Tibial nerve (tissue), 4 donors: ENCODE measurements at regions not wholly inside any gene's neighbourhood (a gene's known extent, or its start where the extent isn't known, plus 50 kb on each side); places are given as distances from the start of the nearest gene placed in this dataset.

Source experiments
- DNase-seq, 2 donors: peaks; one replicate each; pipeline ENCODE4 v3.0.0-alpha.2; 2019; ENCODE audit warnings: low spot score in 2 of 2
- H3K27ac ChIP-seq, 4 donors: fragments of 200-600 bp; sonication (generic) in 3 of 4; one replicate each; pipeline ENCODE4 v1.5.1; 2017 to 2019; ENCODE audit warnings: mild to moderate bottlenecking in 1 of 4
- H3K27me3 ChIP-seq, 2 donors: fragments of 200-600 bp; sonication (generic) in 1 of 2; one replicate each; pipeline versions ENCODE4 v1.5.1 to v1.6.0; 2017 to 2019
- H3K36me3 ChIP-seq, 3 donors: fragments of 200-600 bp; sonication (generic); one replicate each; pipeline ENCODE4 v1.5.1; 2018 to 2019
- H3K4me1 ChIP-seq, 4 donors: fragments of 200-600 bp; sonication (generic) in 3 of 4; one replicate each; pipeline ENCODE4 v1.5.1; 2017 to 2019
- H3K4me3 ChIP-seq, 4 donors: fragments of 200-600 bp; sonication (generic) in 3 of 4; one replicate each; pipeline ENCODE4 v1.5.1; 2017 to 2019; ENCODE audit warnings: mild to moderate bottlenecking in 1 of 4, moderate library complexity in 1 of 4
- H3K9me3 ChIP-seq, 4 donors: fragments of 200-600 bp; sonication (generic) in 3 of 4; one replicate each; pipeline ENCODE4 v1.5.1; 2017 to 2019
- CTCF ChIP-seq, 5 experiments: fragments of 200-600 bp in 3 of 5; fragments of 450-650 bp in 2 of 5; sonication (generic) in 3 of 5; IDR thresholded peaks; one replicate each; pipeline ENCODE4 v1.5.1; 2016 to 2019; ENCODE audit warnings: antibody characterized with exemption in 5 of 5, mild to moderate bottlenecking in 3 of 5, moderate library complexity in 2 of 5
- EP300 ChIP-seq, 2 donors: sonication (generic); formaldehyde crosslinking; IDR thresholded peaks; one replicate each; pipeline ENCODE4 v1.6.1; 2017; ENCODE audit warnings: antibody characterized with exemption in 2 of 2, mild to moderate bottlenecking in 1 of 2
- POLR2A ChIP-seq, 2 donors: fragments of 450-650 bp; IDR thresholded peaks; one replicate each; pipeline ENCODE4 v1.6.1; 2017; ENCODE audit warnings: antibody characterized with exemption in 2 of 2, mild to moderate bottlenecking in 2 of 2, moderate library complexity in 2 of 2
- WGBS, 2 donors: methylation state at CpG; one replicate each; pipeline ENCODE4 v1.1.5; 2018; 5-methylcytosine and 5-hydroxymethylcytosine counted together

- WGBS, 2 donors, result 75 to 91% methylated on average over 1 of the region's 1 CpG
- no peaks in the 10 kb centered on the region for H3K36me3 ChIP-seq
- no peak for DNase-seq
These were observed 132.4 kb upstream of the ITGA6 start for GRCh38 chr2:172294983-172295382.

GRCh38 chr2:172295677-172296076 is 131.7 kb upstream of the ITGA6 start:
- WGBS, 2 donors, result 90 to 98% methylated on average over 4 of the region's 4 CpGs
- Histone ChIP-seq H3K9me3 (no peaks in the 10 kb centered on the region), H3K4me1 (peaks cover 0 to 23% (median 2%) of the 10 kb centered on the region in 4 donors), H3K36me3 (no peaks in the 10 kb centered on the region), H3K27ac (no peak overlapping the region), H3K4me3 (no peak overlapping the region), H3K27me3 (no peaks in the 10 kb centered on the region)
- DNase-seq, result no peak
- TF ChIP-seq EP300 (IDR thresholded peaks at IDR 0.05) (no peak), CTCF (IDR thresholded peaks at IDR 0.05) (no peak), POLR2A (IDR thresholded peaks at IDR 0.05) (no peak)

More at GRCh38 chr2:172294983-172295382, 132.4 kb upstream of the ITGA6 start:
- Histone ChIP-seq H3K4me1 (peaks cover 0 to 20% (median 2%) of the 10 kb centered on the region in 4 donors), H3K27ac (no peak overlapping the region), H3K9me3 (no peaks in the 10 kb centered on the region), H3K27me3 (no peaks in the 10 kb centered on the region), H3K4me3 (no peak overlapping the region)
- TF ChIP-seq EP300 (IDR thresholded peaks at IDR 0.05) (no peak), POLR2A (IDR thresholded peaks at IDR 0.05) (no peak), CTCF (IDR thresholded peaks at IDR 0.05) (no peak)

- Histone ChIP-seq H3K27me3 (no peaks in the 10 kb centered on the region), H3K27ac (no peak overlapping the region), H3K9me3 (no peaks in the 10 kb centered on the region), H3K4me1 (peaks cover 0 to 23% (median 2%) of the 10 kb centered on the region in 4 donors), H3K4me3 (no peak overlapping the region), H3K36me3 (no peaks in the 10 kb centered on the region)
- WGBS, 2 donors, result 88 to 89% methylated on average over 6 of the region's 6 CpGs
- no peak for TF ChIP-seq EP300 (IDR thresholded peaks at IDR 0.05)
- no peak for TF ChIP-seq CTCF (IDR thresholded peaks at IDR 0.05)
- TF ChIP-seq POLR2A (IDR thresholded peaks at IDR 0.05), result no peak
- no peak for DNase-seq
These were observed 130.9 kb upstream of the ITGA6 start for GRCh38 chr2:172296267-172297046.

GRCh38 chr2:172297531-172297930 is 129.9 kb upstream of the ITGA6 start:
- Histone ChIP-seq H3K27ac (no peak overlapping the region), H3K9me3 (no peaks in the 10 kb centered on the region)
- TF ChIP-seq CTCF (IDR thresholded peaks at IDR 0.05) (no peak), POLR2A (IDR thresholded peaks at IDR 0.05) (no peak), EP300 (IDR thresholded peaks at IDR 0.05) (no peak)

GRCh38 chr2:172297950-172298349 is 129.4 kb upstream of the ITGA6 start:
- H3K27ac ChIP-seq, result no peak overlapping the region
- H3K36me3 ChIP-seq, result no peaks in the 10 kb centered on the region
- no peak overlapping the region for H3K4me3 ChIP-seq
- DNase-seq, result no peak
- H3K4me1 ChIP-seq, result peaks cover 0 to 23% (median 2%) of the 10 kb centered on the region in 4 donors
- no peak for TF ChIP-seq EP300 (IDR thresholded peaks at IDR 0.05)
- no peak for TF ChIP-seq CTCF (IDR thresholded peaks at IDR 0.05)
- no peak for TF ChIP-seq POLR2A (IDR thresholded peaks at IDR 0.05)
- WGBS, 2 donors, result 64 to 89% methylated on average over 4 of the region's 4 CpGs
- no peaks in the 10 kb centered on the region for H3K27me3 ChIP-seq
- H3K9me3 ChIP-seq, result no peaks in the 10 kb centered on the region

More at GRCh38 chr2:172297531-172297930, 129.9 kb upstream of the ITGA6 start:
- Histone ChIP-seq H3K27me3 (no peaks in the 10 kb centered on the region), H3K4me1 (peaks cover 0 to 23% (median 2%) of the 10 kb centered on the region in 4 donors), H3K36me3 (no peaks in the 10 kb centered on the region), H3K4me3 (no peak overlapping the region)
- 54 to 78% methylated on average over 3 of the region's 3 CpGs for WGBS, 2 donors
- no peak for DNase-seq
